GM21786 (cell line): ENCODE measurements at regions not wholly inside any gene's neighbourhood (a gene's known extent, or its start where the extent isn't known, plus 50 kb on each side); places are given as distances from the start of the nearest gene placed in this dataset.

ENCODE experiments used
- ATAC-seq: cut with Tn5 transposase; IDR thresholded peaks from one replicate; pipeline ENCODE4 v1.9.1; 2021; ENCODE audit not compliant: unreplicated experiment

DNA sequence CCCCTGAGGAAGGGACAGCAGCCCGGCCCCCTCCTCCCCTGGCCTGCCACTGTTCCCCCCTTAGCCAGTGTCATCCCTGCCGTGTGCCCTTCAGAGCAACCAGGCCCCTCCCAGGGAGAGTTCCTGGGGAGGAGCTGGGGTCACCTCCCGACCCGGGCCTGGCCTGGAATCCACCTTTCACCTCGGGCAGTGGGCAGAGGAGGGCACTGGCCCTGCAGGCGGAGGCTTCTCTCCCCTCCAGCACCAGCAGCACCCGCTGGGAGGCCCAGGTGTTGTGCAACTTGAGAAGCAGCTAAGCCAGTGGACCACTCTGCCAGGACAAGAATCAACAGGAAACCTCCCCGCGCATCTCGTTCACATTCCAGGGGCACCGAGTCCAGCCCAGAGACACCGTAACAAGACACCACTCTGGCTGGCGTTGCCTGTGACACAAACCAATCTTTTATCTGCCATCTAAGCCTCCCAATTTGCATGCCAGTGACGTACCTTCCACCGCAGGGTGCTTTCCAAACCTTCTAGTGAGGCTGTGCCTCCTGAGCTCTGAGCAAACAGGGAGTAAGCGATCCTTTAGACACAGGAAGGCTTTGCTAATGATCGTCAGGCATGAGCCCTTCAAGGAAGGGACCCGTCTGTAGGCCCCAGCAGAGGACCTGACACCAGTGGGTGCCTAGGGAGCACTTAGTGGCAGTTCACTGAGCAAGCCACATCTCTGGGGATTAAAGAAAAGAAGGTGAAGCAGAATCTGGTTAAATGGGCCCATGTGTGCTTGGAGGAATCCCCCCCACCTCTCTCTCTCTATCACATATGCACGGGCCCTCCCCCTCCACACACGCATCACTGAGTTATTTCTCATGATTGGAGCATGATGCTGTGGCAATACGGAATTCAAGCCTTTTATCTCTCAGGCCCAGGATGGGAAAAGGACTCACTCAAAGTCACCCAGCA lies 98.9 kb upstream of the TLE3 start:
- peak; percentile 77 for ATAC-seq

DNA sequence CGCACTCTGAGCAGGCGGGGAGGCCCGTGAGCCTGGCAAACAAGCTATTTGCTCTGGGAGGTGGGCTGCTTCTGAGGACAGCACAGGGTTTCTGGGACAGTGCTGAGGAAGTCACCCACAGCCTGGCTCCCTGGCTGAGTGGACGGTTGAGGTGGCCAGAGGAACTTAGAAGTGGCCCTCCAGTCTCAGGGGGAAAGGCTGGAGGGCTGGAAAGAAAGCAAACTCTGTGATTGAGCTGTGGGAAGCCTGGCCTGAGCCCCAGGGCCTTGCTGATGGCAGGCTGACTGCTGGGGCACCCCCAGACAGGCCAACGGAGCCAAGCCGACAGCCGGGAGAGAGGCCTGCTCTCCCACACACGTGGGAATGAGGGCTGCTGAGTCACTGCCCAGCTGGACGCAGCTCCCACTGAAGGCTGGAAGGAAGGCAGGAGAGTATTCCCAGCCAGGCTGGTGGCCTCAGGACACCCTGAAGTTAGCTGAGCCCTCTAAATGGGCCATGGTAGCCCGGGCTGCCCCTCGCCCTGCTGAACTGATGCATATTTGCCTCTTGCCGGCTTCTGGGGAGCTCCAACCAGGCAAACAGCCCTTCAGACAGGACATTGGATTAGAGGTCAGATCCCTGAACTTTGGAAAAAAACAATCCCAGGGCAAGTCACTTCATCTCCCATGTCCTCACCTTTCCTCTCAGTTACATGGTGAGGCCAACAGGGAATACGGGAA lies 98.0 kb upstream of the TLE3 start:
- no peak for ATAC-seq

- ATAC-seq, result no peak
Measured at GRCh38 chr15:70195171-70195570, 97.5 kb upstream of the TLE3 start.

DNA sequence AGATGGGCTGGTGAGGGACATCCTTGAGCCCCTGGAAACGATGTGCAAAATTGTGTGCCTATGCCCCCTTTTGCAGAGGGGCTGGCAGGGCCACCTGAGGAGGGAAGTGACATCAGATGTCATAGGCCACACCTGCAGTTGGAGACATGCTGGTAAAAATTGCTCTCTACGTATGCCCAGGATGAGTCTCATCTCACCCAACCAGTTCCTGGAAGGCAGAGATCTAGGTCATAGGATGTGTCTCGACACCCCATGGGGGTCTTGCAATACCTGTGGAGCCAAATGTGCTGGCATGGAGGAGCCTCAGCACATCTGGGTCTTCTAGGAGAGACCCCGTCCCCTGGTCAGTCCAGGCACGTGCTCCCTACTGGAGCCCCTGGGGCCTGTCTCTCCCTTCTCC lies 96.5 kb upstream of the TLE3 start:
- no peak for ATAC-seq

DNA sequence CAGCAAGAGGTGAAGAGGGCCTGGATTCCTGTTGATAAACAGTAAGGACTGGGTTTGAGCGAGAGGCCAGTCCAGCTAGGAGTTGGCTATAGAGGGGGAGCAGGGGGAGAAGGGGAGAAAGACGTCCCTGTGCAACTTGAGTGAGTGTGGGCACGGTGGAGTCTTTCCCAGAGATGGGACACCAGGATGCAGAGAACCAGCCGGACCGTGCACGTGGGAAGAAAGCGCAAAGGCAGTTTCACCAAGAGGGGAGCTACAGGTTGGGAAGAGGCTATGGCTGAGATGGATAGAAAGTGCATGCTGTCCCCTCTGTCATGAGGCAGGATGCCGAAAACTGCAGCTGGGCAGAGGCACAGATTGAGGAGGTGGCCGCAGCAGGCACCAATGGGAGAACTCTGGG lies 96.0 kb upstream of the TLE3 start:
- ATAC-seq, result no peak

DNA sequence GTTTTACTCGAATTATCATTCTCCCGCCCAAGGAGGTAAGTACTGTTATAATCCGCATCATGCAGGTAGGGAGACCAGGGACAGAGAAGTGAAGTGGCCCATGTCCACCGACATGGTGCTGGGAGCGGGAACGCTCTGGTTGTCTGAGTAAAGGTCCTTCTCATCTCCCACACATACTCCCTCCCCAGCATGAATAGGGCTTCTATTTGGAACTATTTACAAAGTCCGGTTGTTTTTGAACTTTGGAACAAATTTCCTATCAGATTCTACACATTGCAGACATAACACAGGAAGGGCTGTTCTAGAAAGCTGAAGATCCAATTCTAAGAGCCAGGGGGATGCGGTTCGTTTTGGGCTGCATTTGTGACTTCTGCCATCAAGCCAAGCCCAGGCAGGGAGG lies 94.8 kb upstream of the TLE3 start:
- no peak for ATAC-seq

DNA sequence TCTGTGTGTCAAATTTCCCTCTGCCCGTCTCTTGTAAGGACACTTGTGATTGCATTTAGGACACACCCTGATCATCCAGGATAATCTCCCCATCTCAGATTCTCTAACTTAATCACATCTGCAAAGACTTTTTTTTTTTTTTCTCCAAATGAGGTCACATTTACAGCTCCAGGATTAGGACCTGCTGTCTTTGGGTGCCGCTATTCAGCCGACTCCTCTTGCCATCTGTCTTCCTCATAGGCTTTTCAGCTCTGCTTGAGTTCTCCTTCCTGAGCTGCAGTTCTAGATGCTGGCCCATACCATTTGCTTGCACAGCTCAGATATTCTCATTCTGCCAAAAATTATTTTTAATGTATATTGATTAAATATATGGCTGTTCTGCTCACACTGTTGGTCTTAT lies 94.3 kb upstream of the TLE3 start:
- no peak for ATAC-seq

GRCh38 chr15:70190965-70191364 lies 93.2 kb upstream of the TLE3 start:
- ATAC-seq, result no peak

DNA sequence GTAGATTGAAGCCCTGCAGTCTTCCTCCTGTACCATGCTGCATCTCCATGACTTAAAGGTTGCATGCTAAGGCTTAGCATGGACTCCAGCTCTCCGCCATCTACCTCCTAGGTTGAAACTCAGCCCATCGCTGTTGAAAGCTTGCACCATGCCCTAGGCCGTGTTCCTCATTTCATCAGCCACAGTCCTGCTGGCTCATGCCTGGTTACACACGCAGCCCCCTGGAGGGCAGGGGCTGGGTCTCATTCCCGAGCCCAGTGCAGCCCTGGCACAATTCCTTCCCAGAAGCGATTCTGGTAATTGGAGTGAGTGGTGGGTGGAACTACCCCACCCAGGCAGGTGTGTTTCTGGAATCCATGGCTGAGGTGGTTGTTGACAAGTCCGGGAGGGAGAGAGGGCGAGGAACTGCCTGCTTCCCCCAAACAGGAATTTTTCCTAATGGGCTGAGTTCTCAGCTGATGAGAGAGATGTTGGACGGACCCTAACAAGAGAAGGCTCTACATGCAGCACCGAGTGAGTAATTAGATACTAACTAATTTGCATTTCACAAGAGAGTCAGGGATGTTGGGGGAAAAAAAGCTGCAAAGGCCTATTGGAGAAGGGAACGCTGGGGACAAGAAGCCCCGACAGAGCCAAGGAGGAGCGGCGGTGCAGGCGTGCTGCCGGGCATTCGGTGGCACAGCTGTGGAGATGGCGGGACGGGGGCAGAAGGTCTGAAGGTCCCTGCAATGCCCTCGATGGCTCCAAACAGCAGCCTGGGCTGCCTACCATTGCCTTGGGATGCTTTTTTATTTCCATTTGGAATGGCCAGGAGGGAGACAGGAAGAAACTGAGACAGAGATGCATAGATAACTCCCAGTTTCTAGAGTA lies 92.3 kb upstream of the TLE3 start:
- no peak for ATAC-seq

DNA sequence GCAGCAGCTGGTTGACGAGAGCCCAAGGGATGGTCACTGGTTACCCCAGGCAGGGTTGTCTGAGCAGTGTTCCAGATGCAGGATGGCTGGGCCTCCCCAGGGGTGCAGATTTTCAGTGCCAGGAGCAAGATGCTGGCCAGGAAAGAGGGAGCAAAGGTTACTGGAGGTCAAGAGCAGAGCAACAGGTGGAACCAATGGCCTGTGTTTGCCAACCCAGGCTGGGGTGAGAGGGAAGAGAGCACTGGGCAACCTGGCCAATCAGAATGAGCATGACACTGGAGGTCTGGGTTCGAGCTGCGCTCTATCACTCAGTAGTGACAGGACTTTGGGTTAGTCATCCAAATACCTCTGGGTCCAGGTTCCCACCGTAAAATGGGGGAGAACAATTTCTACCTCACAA lies 90.6 kb upstream of the TLE3 start:
- ATAC-seq, result no peak

DNA sequence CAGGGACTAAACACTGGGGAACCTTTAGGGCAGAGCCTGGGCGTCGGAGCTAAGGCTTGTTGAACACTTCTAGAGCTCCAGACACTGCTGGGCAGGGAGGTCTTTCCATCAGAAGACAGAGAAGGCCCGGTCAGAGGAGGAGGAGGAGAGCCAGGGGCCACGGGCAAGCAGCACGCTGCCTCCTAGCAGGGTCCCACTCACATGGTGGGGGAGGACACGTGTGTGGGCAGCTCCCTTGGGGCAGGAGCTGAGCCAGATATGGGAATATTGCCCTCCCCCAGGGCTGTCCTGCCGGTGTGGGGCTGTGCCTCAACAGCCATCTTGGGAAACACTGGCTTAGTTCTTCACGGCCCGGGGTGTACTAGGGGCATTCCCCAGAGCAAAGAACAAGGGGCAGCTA lies 89.6 kb upstream of the TLE3 start:
- ATAC-seq, result no peak

GRCh38 chr15:70186152-70186551 lies 88.4 kb upstream of the TLE3 start:
- no peak for ATAC-seq

DNA sequence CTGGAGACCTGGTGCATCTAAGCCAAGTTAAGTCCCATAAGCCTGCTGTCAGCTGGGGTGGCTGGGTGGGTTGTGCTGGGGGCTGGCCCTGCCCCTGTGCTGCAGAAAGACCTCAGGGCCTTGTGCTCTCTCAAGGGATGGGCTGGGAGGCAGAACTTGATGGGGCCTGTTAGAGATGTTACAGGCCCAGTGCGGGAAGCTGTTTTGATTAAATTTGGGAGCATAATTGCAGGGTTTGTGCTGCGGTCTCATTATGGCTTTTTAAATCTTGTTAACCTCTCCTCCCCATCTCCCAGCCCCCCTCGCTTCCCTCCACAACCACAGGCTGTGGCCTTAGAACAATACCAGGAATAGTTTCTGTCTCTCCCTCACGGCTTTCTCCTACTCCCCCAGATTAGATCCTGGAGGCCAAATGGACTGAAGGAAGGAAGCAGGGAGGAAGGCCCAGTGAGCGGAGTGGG lies 87.6 kb upstream of the TLE3 start:
- no peak for ATAC-seq

- ATAC-seq, result no peak
Measured at GRCh38 chr15:70182858-70183695, 85.4 kb upstream of the TLE3 start.

- ATAC-seq, result no peak
Measured at GRCh38 chr15:70181626-70182255, 84.0 kb upstream of the TLE3 start.

DNA sequence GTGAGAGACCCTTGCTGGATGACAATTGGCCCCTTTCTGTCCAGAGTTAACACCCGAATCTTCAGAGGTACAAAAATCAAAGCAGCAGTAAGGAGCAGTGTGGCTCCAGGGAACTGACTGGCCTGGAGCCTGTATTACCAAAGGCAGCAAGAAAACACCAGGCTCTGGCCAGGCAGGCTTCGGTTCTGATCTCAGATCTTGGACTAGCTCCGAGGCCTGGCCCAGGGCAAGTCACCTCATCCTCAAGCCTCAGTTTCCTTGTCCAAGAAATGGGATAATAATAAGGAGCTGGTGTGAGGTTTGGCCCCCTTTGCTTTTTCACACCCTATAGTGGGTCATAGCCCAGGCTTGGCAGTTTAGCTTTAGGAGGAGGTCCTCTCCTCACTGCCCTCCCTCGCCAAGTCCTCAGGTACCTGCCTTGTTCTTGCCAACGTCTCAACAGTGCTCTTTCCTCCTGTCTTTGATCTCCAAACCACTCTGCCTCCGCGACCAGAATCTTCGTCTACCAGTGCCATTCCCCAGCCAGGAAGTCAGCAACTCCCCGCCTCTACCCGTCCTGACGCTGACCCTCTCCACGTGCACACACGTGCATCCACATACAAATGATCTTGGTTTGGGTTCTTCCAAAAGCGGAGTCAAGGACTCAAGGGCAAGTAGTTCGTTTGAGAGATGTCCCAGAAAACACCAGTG lies 82.6 kb upstream of the TLE3 start:
- no peak for ATAC-seq

DNA sequence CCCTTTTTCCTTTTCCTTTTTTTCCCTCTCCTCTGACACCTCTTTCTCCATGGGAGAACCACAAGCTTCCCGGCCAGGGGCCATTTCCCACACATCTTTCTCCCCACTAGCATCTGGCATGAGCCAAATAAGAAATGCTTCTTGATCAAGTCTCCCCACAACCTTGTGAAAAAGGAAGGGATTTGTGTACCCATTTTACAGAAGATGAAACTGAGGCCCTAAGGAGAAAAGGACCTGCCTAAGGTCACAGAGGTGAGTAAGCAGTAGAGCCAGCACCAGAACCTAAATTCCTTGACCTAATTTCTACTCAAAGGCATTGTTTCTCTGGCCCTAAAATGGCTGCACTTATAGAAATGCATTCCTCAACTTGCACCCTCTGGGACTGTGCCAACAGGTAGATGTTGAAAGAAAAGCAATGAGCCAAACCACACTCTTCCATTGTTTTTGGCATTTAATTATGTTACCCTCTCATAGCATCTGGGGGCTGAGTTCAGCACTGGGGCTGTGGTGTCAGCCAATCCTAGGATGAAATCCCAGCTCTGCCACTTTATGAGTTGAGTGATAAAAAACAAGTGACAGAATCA lies 81.7 kb upstream of the TLE3 start:
- ATAC-seq, result no peak

DNA sequence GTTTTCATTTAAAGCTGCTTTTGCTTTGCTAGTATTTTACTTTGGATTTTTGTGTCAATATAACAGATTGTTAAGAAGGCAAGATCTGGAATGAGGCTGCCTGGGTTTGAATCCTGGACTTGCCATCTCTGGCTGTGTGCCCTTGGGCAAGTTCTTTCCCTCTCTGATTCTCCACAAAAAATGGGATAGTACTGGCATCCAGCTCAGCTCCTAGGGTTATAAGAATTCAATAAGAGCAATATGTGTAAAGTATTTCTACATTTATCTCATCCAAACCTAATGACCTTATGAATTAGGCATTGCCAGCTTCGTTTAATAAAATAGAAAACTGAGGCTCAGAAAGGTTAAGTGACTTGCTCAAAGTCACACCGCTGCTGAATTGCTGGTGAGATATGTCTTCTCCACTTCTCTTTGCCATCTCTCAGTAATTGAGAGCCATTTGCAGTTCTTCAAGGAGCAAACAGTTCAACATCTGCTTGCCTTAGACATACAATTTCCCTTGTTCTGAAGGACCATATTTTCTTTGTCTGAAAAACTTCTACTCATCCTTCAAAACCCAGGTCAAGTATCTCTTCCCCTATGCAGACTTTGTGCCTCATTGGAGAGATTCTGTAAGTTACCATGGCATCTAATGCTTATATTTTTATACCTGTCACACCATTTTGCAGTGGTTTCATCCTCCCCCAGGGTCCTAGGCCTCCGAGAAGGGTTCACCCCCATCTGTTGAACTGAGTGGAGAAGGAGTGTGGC lies 80.8 kb upstream of the TLE3 start:
- no peak for ATAC-seq
